Hindlimb muscle (tissue), 1 donor: ENCODE measurements at regions not wholly inside any gene's neighbourhood (a gene's known extent, or its start where the extent isn't known, plus 50 kb on each side); places are given as distances from the start of the nearest gene placed in this dataset.
"Not testable (repeated sequence)": the region's sequence is repeated elsewhere in the genome, so short reads cannot be mapped to it uniquely, and the experiment has no call there.

ENCODE experiments used
- DNase-seq: peaks from one replicate; pipeline ENCODE4 v3.0.0-alpha.2; 2013

DNA sequence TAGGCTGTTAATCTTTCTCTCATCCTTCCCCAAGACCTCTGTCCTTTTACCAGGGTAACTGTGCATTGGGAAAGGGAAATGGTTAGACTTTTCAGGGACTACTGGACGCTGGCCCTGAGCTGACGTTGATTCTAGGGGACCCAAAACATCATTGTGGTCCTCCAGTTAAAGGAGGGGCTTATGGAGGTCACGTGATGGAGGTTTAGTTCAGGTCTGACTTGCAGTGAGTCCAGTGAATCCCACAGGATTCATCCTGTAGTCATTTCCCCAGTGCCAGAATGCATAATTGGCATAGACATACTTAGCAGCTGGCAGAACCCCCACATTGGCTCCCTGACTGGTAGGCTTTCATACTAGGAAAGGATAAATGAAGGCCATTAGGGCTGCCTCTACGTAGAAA, 246.3 kb downstream of the KCNE4 start:
- DNase-seq = not testable (repeated sequence)

DNA sequence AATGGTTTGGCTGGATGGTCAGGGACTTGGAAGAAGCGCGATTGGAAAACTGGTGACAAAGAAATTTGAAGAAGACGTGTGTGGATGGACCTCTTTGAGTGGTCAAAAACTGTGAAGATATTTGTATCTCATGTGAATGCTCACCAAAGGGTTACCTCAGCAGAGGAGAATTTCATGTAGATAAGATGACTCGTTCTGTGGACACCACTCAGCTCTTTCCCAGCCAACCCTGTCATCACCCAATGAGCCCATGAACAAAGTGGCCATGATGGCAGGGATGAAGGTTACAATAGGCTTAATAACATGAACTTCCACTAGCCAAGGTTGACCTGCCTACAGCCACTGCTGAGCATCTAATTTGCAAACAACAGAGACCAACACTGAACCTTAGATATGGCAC, 248.3 kb downstream of the KCNE4 start:
- no peak for DNase-seq

DNA sequence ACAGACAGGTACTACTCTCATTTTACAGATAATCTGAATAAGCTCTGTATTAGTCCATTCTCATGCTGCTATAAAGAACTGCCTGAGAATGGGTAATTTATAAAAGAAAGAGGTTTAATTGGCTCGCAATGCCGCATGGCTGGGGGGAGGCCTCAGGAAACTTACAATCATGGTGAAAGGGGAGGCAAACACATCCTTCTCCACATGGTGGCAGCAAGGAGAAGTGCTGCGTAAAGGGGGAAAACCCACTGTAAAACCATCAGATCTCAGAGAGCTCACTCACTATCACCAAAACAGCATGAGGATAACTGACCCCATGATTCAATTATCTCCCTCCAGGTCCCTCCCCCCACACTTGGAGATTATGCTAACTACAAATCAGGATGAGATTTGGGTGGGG, 254.4 kb downstream of the KCNE4 start:
- no peak for DNase-seq

DNA sequence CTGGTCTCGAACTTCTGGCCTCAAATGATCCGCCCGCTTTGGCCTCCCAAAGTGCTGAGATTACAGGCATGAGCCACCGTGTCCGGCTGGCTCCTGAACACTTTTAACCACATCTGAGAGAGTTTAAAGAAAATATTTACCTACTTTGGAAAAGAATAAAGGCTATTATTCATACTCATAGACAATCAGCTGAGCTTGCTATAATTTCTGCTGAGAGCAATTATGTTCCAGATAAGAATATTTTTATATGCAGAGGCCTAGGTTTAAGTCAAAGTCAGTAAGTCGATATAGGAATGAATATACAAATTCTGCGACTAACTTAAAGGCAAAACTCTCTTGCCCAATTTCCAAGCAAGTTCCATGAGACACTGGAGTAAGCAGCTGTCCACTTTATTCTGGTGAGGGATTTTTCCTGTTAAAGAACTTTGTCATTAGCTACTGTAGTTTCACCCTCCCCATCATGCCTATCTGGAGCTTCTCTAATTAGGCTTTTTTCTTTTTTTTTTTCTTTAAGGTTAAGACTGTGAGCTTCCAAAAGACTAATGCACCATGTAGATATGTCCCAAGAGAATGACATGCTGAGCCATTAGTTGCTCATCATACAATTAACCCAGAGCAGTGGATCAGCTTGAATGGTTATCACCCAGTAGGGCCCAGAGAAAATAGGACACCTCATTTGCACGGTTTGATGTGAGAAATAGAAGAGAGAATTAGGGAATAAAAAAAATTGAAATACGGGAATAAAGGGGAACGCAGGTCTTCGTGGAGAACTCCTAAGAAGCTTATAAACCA, 260.1 kb downstream of the KCNE4 start:
- DNase-seq = no peak

DNA sequence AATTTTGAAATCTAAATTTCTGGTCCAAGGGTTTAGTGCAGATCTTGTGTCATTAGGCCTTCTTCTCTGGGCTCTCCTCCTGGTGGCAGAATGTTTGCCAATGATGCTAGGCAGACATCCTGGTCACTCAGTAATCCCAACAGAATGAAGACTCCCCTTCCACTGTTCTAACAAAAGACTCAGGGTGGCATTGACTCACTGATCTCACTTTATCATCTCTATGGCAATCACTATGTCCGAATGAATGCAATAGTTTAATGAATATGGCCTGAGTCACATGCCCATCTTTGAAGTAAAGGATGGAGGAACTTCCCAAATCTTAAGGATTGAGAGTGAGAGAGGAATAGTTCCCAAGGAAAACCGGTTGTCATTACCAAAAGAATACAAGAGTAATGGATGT, 261.1 kb downstream of the KCNE4 start:
- DNase-seq = no peak

DNA sequence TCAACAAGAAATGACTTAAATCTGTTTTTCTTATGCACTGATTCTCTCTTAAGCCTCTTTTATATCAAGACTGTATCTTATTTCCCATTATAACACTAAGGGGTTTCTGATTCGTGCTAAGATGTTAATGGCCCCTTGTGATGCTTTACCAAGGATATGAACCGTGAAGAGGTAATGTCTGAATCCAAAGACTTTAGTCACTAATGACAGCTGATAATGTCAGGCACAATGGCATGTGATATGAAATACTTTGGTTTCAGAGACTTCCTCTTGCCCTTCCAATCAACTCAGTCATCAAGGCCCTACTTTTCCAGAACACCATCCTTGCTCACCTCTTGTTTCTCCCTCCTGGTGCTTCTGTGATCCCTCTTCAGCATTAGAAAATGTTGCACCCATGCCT, 262.8 kb downstream of the KCNE4 start:
- DNase-seq = no peak

DNA sequence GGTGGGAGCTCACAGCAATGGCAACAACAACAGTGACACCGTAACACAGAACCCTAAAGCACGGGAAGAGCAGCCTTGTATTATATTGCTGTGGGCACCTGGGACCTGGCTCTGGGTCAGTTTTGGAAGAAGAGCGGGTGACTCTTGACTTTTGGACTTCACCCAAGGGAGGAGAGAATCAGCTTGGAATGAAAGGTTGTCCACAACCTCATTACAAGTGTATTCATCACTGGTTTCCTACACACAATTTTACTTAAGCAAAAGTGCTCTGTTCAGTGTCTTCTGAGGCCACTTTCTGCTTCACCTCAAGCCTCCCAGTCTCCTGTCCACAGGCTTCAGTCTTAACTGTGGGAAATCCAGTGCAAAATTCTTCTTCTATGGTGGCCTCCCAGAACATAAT, 263.8 kb downstream of the KCNE4 start:
- no peak for DNase-seq

DNA sequence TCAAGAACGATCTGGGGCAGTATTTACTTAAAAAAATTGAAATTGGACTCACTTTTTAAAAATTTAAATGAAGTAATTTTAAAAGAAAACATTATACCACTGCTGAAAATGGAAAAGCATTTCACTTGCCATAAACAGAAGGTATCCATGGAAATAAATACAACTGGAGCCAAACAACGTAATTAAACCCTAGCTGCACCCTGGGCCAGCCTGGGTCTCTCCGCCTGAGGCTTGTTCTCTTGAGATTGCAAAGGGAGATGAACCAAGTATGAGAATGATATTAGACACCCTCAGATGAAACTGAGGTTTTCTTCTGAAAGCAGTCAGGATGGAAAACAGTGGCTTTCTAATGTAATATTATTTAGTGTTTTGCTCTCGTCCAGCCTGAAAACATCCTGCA, 264.4 kb downstream of the KCNE4 start:
- no peak for DNase-seq

DNA sequence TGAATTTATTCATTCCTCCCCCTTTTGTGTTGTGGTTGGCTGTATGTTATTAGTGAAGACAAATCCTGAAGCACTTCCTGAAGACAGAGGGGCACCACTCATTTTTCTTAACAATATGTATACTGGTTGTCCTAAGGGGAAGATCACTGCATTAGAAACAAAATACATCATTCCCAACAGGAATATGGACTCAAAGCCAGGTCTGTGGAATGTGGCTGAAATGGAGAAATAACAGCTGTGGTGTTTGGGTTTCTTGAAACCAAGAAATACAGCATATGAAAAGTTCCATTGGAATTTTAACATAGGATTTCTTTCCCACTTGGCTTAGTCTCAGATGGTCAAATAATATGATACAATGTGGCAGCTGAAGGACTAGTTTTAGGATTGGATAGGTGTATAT, 267.6 kb downstream of the KCNE4 start:
- no peak for DNase-seq

DNA sequence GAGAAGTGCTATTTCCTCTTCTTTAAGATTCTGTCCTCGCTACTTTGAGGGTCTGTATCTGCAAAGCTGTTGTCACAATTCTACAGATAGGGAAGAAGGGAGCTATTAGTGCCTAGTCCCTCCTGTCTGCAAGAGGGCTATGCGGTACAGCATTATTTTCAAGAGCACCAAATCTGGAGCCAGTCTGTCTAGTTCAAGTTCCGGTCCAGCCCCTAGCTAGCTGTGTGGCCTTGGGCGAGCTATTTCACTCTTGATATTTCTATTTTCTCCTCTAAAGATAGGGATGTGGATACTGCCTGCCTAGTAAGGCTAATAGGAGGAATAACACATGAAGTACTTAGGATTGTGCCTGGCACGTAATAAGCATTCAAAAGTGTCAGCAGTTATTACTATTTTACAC, 272.4 kb downstream of the KCNE4 start:
- DNase-seq = no peak

DNA sequence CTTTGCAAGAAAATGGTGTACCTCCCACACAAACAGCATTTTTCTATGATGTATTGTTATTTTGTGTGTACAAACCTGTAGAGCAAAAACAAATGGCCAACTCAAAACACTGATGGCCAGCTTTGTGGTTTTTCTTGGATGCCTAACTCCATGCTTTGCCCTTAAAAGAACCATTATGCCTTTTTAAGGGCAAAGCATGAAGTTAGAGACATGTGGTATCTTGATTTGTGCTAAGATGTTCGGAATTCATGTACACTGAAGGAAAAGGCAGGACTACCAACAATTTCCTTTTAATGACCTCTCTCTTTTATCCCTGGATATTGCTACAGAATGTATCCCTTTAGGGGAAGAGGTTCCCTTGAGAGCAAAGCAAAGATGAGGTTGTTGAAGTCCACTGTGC, 273.6 kb downstream of the SCG2 start:
- DNase-seq = no peak

DNA sequence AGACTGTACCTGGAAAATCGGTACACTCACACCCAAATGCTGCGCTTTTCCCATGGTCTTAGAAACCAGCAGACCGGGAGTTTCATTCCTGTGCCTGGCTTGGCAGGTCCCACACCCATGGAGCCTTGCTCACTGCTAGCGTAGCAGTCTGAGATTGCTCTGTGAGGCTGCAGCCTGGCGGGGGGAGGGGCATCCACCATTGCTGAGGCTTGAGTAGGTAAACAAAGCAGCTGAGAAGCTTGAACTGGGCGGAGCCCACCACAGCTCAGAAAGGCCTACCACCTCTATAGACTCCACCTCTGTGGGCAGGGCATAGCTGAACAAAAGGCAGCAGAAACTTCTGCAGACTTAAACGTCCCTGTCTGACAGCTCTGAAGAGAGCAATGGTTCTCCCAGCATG, 271.4 kb downstream of the SCG2 start:
- not testable (repeated sequence) for DNase-seq

DNA sequence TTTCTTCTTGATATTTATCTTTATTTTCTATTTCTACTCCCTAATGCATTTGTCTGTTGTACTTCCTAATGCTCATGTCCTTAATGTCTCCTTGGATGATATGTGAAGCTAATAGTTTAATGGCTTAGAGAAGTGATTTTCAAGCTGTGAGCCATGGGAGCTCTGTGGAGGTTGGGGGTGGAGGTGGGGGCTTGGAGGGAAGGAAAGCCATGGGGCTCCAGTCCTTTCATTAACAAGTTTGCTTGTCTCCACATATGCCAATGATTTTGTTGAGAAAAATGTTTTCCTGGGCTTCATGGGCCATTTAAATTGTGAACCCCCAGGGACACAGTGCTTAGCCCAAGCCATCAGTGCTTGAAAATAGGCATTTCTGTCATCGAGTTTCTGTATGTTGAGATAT, 264.1 kb downstream of the SCG2 start:
- DNase-seq = no peak

DNA sequence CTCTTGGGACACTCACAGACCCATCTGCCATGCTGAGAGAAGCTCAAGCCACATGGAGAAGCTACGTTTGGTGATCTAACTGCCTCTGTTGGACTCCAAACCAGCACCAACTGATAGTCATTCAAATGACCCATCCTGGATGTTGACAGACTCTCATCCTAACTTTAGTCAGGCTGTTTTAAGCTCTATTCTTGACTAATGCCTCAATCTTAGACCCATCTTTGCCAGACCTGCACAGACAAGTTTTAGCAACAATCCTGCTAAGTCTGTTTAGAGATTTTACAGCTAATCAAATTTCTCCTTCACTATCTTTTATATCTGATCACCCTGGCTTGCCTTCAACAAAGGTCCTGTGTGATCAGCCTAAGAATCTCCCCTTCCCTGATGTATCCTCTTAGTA, 245.1 kb downstream of the SCG2 start:
- DNase-seq = no peak

DNA sequence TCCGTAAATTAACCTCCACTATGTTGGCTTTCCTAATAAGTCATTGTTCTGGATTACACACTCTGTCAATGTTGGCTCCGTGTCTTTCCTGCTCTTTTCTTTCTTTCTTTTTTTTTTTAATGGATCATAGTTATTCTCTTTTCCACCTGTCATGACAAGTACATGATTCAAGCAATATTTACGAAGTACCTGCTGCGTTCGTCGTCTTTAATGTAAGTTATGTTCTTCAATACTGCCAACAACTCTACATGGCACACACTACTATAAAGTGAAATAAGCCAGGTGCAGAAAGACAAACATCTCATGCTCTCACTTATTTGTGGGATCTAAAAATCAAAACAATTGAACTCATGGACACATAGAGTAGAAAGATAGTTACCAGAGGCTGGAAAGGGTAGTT, 239.1 kb downstream of the SCG2 start:
- DNase-seq = no peak

DNA sequence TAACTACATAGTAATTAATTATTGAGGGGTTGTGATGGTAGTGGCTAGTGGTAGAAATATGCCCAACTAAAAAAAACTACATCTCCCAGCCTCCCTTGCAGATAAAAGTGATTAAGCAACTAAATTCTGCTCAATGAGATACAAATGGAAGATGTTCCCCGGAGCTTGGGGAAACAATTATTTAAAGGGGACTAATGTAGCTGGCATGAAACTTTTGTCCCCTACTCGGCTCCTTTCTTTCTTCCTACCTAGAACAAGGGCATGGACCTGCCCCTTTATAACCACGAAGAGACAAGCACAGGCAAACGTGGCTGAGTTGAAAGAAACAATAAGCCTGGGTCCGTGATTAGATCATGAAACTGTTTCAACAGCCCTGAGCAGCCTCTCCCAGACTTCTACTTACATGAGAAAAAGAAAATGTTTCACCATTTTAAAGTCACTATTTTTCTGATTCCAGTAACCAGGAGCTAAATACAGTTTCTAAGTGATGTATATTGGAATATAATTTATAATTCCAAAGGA, 236.9 kb downstream of the SCG2 start:
- no peak for DNase-seq

DNA sequence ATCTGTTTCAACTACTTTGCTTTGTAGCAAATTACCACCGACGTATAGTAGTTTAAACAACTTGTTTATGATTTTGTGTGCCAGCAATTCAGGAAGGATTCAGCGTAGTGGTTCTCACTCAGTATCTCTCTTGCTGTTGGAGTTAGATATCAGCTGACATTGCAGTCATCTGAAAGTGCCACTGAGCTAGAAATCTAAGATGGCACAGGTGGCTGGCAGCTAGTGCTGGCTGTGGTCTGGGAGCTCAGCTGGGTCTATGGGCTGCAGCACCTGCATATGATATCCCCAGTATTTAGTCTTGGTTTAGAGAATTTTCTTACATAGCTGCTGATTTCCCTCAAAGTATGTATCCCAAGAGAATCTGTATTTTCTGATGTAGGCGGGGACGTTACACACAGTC, 235.6 kb downstream of the SCG2 start:
- no peak for DNase-seq

DNA sequence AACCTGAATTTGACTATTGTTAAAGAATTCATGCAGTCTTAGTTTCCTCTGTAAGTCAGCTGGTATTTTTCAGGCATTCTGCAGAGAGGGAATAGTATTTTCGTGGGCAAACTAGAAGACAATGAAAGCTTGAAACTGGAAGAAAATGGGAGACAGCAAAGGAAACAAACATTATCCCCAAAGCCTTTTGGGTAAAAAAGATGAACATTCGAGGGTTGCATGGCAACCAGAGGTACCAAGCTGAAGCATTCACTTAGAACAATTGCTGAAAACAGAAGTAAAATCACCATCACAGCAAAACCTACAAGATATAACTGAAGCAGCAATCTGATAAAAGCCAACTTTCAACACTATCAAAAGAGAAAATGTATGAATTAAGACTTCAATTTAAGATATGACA, 233.7 kb downstream of the SCG2 start:
- no peak for DNase-seq

DNA sequence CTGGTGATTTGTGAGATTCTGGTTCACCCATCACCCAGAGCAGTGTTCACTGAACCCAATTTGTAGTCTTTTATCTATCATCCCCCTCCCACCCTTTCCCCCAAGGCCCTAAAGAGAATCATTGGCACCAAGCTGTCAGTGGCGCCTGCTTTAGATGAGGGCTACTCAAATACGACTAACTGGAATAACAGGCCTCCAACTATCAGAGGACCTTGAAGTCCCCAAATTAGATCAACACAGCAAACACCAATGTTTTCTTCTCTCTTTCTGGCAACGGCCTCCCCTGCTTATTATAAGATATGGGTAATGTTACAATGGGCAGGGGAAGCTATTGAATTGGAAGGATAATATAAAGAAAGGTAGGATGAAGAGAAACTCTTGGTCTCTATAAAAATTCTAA, 232.3 kb downstream of the SCG2 start:
- DNase-seq = no peak

DNA sequence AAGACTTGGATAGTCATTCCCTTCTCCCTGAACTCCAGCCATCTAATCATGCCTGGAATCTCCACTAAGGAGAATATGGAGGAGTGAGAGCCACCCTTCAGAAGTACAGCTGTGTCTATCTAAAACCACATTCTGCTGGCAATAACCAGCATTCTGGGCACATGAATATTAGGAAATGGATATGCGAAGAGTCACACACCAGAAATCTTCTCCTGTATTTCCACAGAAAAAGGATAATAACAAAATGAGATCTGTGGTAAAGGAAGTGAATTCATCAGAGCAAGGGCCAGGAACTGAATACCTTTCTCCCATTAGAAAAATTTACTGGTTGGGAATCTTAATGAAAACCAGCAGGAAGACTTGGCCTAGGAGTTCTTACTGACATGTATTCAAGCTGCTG, 218.8 kb downstream of the SCG2 start:
- DNase-seq = no peak

DNA sequence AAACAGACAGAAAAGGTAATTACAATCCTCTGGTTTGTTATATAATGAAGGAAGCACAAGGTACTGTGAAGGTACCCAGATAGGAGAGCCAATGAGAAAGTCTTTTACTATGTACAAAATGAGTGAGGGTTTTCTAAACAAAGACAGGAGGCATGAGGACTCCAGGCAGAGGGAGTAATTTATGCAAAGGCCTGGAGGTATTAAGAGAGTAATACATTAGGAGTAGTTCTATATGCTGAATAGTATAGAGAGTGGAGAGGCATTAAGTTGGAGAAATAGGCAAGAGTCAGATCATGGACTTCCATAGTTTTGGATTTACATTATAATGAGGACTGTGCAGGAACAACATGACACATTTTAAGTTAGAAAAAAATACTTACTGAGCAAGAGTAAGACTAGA, 216.0 kb downstream of the SCG2 start:
- DNase-seq = no peak

DNA sequence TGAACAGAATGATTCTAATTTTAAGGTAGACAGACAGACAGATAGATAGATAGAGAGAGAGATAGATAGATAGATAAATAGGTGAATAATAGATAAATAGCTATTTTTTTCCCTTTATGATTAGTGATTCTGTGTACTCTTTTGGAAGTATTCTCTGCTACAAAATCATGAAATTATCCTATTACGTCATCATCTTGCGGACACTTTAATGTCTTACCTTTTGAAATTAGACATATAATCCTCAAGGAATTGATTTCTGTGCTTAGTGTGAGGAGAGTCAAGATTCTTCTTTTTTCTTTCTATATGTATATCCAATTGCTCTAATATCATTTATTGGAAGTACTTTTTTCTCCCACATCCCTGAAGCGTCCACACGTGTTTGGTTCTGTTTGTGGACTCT, 215.2 kb downstream of the SCG2 start:
- DNase-seq = no peak

DNA sequence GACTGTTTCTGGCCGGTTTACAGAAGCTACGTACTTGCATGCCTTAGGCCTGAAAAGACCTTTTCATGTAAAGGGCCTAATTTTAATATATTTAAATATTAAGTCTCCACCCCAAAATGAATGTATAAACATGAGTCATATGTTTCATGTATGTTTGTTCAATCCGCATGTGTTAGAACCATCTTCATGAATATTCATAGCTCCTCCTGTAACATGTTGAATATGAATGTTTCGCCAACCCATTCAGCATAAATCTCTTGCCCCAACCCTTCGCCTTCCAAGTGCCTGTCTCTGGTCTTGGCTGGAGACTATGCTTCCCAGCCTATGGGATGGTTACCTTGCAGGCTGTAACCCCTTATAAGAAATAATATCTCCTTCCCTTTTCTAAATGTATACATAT, 212.5 kb downstream of the SCG2 start:
- DNase-seq = no peak

DNA sequence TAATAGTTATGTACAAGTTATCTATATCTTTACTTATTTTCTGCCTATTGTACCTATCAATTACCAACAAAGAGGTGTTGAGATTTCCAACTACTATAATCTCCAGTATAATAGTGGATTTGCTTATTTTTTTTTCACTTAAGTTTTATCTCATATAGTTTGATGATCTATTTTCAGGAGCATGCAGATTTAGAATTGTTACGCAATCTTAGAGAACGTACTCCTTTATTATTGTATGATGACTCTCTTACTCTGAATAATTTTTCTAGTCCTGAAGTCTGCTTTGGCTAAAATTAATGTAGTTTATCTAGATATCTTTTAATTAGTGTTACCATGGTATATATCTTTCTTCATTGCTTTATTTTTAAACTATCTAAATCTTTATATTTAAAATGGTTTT, 205.2 kb downstream of the SCG2 start:
- DNase-seq = no peak

DNA sequence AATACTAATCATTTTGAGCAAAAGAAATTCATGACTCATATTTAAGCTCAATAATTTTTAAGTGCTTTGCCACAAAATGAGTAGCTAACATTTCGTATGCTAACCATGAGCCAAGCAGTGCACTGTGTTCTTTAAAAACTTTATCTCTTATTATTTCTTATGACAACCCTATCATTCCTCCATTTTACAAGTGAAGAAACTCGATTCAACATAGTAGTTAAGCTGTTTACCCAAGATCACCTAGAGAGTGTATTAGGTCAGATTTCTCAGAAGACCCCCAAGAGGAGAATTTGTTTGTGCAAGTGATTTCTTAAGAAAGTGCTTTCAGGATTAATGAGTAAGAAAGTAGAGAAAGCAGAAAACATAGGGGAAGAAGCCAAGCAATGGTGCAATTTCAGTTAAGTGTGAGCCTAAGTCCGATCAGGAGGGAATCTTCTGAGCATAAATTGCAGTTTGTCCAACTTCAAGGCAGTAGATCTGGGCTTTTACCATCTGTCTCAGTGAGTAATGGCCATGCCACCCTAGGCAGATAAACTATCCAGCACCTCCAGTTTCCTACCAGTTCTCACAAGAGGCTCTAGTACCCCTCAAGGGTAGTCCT, 202.7 kb downstream of the SCG2 start:
- DNase-seq = no peak
